OCI-LY7 (cell line): ENCODE measurements at regions not wholly inside any gene's neighbourhood (a gene's known extent, or its start where the extent isn't known, plus 50 kb on each side); places are given as distances from the start of the nearest gene placed in this dataset.

Experiments
- BruUV-seq: library from RNA; stranded (reverse); fragments of 400-500 nt; replicated peaks from 2 replicates; lab custom pipeline; 2021; lab: Mats Ljungman, UMichigan
- CTCF ChIA-PET: fragments of 300-600 bp; sonication (Branson Sonifier 250); formaldehyde crosslinking; loops from one replicate; lab custom pipeline; 2022; ENCODE audit warnings: antibody characterized with exemption; ENCODE audit not compliant: unreplicated experiment; lab: Charles Lee
- POLR2A ChIA-PET: fragments of 300-600 bp; sonication (Branson Sonifier 250); formaldehyde crosslinking; loops from one replicate; lab custom pipeline; 2022; ENCODE audit warnings: antibody characterized with exemption; lab: Charles Lee
- DNase-seq: peaks from one replicate; pipeline ENCODE4 v3.0.0-alpha.2; 2015; ENCODE audit warnings: low spot score
- H2AFZ ChIP-seq: fragments of 200-600 bp; sonication (generic), shearing (Covaris generic); 2 replicates; pipeline ENCODE4 v1.6.1; 2014; ENCODE audit warnings: mild to moderate bottlenecking, antibody characterized with exemption, low read length, moderate library complexity
- H3K27ac ChIP-seq: fragments of 200-600 bp; sonication (generic); 2 replicates; pipeline ENCODE4 v1.5.1; 2014; ENCODE audit warnings: mixed run types, low read depth, mild to moderate bottlenecking, moderate library complexity, low read length, inconsistent platforms; ENCODE audit not compliant: poor library complexity, severe bottlenecking
- H3K36me3 ChIP-seq: fragments of 200-600 bp; sonication (generic); 2 replicates; pipeline ENCODE4 v1.6.1; 2014; ENCODE audit warnings: mild to moderate bottlenecking, antibody characterized with exemption, low read length, moderate library complexity, mixed read lengths; ENCODE audit not compliant: insufficient read depth
- H3K4me1 ChIP-seq: fragments of 200-600 bp; sonication (generic); 2 replicates; pipeline ENCODE4 v1.5.1; 2014; ENCODE audit warnings: mild to moderate bottlenecking, low read length; ENCODE audit not compliant: insufficient read depth, poor library complexity, severe bottlenecking
- H3K4me2 ChIP-seq: fragments of 200-600 bp; sonication (generic); 2 replicates; pipeline ENCODE4 v1.6.1; 2014; ENCODE audit warnings: mild to moderate bottlenecking, low read length
- H3K4me3 ChIP-seq: fragments of 200-600 bp; sonication (generic); 2 replicates; pipeline ENCODE4 v1.5.1; 2014; ENCODE audit warnings: mild to moderate bottlenecking, low read depth, low read length; ENCODE audit not compliant: poor library complexity, severe bottlenecking
- H3K79me2 ChIP-seq: fragments of 200-600 bp; sonication (generic); 2 replicates; pipeline ENCODE4 v1.6.1; 2016; ENCODE audit warnings: low read depth, mild to moderate bottlenecking, low read length, moderate library complexity, mixed read lengths; ENCODE audit not compliant: insufficient read depth
- H3K9me2 ChIP-seq: fragments of 200-600 bp; sonication (generic); 2 replicates; pipeline ENCODE4 v1.6.1; 2016; ENCODE audit warnings: mild to moderate bottlenecking, low read length, mixed read lengths; ENCODE audit not compliant: insufficient read depth
- H3K9me3 ChIP-seq: fragments of 200-600 bp; sonication (generic); 2 replicates; pipeline ENCODE4 v1.6.1; 2014; ENCODE audit warnings: mild to moderate bottlenecking, mixed run types, low read length, mixed read lengths
- H4K20me1 ChIP-seq: fragments of 200-600 bp; sonication (generic); 2 replicates; pipeline ENCODE4 v1.6.1; 2014; ENCODE audit warnings: mild to moderate bottlenecking, antibody characterized with exemption, low read length, moderate library complexity, mixed read lengths; ENCODE audit not compliant: insufficient read depth
- EZH2phosphoT487 ChIP-seq: fragments of 200-600 bp; sonication (generic); IDR thresholded peaks from 2 replicates; pipeline ENCODE4 v1.6.1; 2018; ENCODE audit warnings: low read depth, borderline replicate concordance, mild to moderate bottlenecking, mixed run types, antibody characterized with exemption, low read length, moderate library complexity, mixed read lengths
- intact Hi-C: fragments of 100-400 bp; cut with micrococcal nuclease; formaldehyde crosslinking; loops from one replicate; pipeline ENCODE4 v1.10.0; 2022; ENCODE audit not compliant: unreplicated experiment
- TF ChIP-seq, protein P1 (sequence below): fragments of 200-600 bp; sonication (generic); conservative IDR thresholded peaks from 2 replicates; pipeline ENCODE4 v1.5.1; 2014; ENCODE audit warnings: mild to moderate bottlenecking, antibody characterized with exemption, low read length, moderate library complexity, mixed read lengths

DNA sequence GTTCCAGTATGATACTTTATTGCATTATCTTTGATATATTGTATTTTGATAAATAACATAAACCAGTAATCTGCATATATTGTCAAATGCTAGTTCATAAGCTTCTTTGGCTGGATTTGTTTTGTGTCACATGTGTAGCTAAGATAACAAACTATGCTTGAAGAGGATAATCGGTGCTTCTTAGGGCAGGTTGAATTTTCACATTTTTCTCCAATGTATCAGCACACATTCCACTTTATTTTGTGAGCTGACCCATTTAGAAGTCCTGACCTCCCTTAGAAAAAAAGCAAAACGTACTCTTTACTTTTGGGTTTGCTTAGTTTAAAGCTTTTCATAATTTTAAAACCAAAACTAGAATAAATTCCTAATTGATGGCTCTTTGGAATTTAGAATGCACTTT, 277.7 kb upstream of the DDHD1 start:
- ChIA-PET CTCF (no interaction called here), POLR2A (no interaction called here)
- no peak for TF ChIP-seq EZH2phosphoT487
- H3K4me2 ChIP-seq = no peak overlapping the region
- BruUV-seq = no TSS peak
- H3K9me3 ChIP-seq = no peaks in the 10 kb centered on the region
- H3K4me3 ChIP-seq = no peak overlapping the region
- no peak overlapping the region for H3K27ac ChIP-seq
- no peak for DNase-seq
- H3K9me2 ChIP-seq = no peaks in the 10 kb centered on the region
- intact Hi-C loops = no loop called here
- H3K36me3 ChIP-seq = no peaks in the 10 kb centered on the region
- H4K20me1 ChIP-seq = no peaks in the 10 kb centered on the region
- H3K4me1 ChIP-seq = no peaks in the 10 kb centered on the region
- H3K79me2 ChIP-seq = no peaks in the 10 kb centered on the region
- no peak overlapping the region for H2AFZ ChIP-seq

DNA sequence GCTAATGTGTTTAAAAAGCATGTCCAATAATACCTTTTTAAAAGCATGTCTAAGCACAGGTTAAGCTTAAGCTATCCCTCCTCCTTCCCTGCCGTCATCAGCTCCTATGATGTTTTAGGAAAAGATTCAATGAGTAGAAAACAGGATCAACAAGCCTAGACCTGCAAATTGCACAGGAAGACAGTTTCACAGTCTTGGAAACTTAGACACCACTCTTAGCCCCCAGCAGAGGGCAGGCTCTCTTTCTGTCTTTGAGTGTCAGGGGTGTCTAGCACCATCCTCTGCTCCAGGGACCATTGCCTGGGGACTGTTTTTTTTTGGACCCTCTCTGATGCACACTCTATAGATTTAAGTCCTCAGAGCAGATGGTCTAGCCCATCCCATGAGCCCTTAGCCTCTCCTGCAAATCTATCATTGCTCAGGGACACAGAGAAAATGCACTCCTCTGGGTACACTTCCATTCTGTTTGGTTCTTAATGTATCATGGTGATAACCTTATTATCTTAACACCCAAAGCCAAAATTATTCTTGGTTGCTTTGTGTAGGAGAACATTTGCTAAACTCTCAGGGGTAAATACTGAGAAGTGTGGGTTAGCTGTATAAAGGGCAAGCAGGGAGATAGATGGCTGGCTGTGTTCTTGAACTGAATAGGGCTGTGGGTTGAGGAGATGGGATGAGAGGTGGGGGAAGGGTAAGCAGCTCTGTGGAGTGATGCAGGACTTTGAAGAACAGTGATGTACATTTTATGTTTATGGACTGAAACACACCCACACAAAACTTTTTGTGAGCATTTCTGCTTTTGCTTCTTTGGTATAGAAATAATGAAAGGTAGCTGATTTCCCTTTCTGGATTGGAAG, 259.9 kb upstream of the DDHD1 start:
- ChIA-PET POLR2A (interaction anchor here (0.7 kb wide), 1 partner anchor 536 kb away, joined by 4 read pairs; no protein-coding TSS in a partner anchor), CTCF (no interaction called here)
- Histone ChIP-seq H3K36me3 (no peaks in the 10 kb centered on the region), H4K20me1 (no peaks in the 10 kb centered on the region), H3K9me3 (no peaks in the 10 kb centered on the region), H3K79me2 (no peaks in the 10 kb centered on the region), H3K4me1 (no peaks in the 10 kb centered on the region), H3K27ac (no peak overlapping the region), H3K4me2 (no peak overlapping the region), H3K4me3 (no peak overlapping the region), H3K9me2 (no peaks in the 10 kb centered on the region), H2AFZ (no peak overlapping the region)
- TF ChIP-seq EZH2phosphoT487 = no peak
- TF ChIP-seq, protein P1, sequence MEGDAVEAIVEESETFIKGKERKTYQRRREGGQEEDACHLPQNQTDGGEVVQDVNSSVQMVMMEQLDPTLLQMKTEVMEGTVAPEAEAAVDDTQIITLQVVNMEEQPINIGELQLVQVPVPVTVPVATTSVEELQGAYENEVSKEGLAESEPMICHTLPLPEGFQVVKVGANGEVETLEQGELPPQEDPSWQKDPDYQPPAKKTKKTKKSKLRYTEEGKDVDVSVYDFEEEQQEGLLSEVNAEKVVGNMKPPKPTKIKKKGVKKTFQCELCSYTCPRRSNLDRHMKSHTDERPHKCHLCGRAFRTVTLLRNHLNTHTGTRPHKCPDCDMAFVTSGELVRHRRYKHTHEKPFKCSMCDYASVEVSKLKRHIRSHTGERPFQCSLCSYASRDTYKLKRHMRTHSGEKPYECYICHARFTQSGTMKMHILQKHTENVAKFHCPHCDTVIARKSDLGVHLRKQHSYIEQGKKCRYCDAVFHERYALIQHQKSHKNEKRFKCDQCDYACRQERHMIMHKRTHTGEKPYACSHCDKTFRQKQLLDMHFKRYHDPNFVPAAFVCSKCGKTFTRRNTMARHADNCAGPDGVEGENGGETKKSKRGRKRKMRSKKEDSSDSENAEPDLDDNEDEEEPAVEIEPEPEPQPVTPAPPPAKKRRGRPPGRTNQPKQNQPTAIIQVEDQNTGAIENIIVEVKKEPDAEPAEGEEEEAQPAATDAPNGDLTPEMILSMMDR = peak; percentile 68
- BruUV-seq = no TSS peak
- intact Hi-C loops = no loop called here
- DNase-seq = peak; percentile 8

DNA sequence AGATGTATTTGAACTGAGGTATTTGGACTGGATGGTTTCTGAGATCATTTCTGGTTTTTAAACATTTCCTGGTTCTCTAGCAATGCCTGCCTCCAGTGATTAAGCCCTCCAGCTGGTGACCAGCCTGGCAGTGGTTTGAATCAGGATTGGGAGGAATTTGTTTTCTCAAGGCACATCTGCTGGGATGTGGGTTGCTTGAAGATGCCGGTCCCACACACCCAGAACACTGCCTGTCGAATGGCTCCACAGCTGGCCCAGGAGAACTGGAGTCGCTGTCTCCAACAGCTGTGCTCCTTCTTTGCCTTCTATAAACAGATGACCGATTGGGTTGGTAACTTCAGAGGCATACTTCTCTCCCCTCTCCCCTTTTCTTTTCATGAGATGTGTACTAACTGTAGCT, 258.0 kb upstream of the DDHD1 start:
- no peak for DNase-seq
- TF ChIP-seq EZH2phosphoT487 = no peak
- TF ChIP-seq, protein P1 = no peak
- no peak overlapping the region for H2AFZ ChIP-seq
- ChIA-PET CTCF (no interaction called here), POLR2A (no interaction called here)
- H3K4me3 ChIP-seq = no peak overlapping the region
- intact Hi-C loops = no loop called here
- H3K9me3 ChIP-seq = no peaks in the 10 kb centered on the region
- no peaks in the 10 kb centered on the region for H3K4me1 ChIP-seq
- H3K36me3 ChIP-seq = no peaks in the 10 kb centered on the region
- BruUV-seq = no TSS peak
- no peaks in the 10 kb centered on the region for H3K9me2 ChIP-seq
- H3K79me2 ChIP-seq = no peaks in the 10 kb centered on the region
- no peaks in the 10 kb centered on the region for H4K20me1 ChIP-seq
- H3K4me2 ChIP-seq = no peak overlapping the region
- H3K27ac ChIP-seq = no peak overlapping the region
